ENCODE measurements at regions not wholly inside any gene's neighbourhood (a gene's known extent, or its start where the extent isn't known, plus 50 kb on each side); places are given as distances from the start of the nearest gene placed in this dataset.

GRCh38 chr12:13836099-13836498, 145.3 kb downstream of the GRIN2B start:
- H3K27me3 ChIP-seq, result no peaks in the 10 kb centered on the region
- no peaks in the 10 kb centered on the region for H3K79me2 ChIP-seq
- H2AFZ ChIP-seq, result no peak overlapping the region
- H3K4me3 ChIP-seq, result no peak overlapping the region
- no peaks in the 10 kb centered on the region for H4K20me1 ChIP-seq (ENCODE audit: insufficient read depth, poor library complexity, severe bottlenecking)
- H3K9me3 ChIP-seq (ENCODE audit: low read depth), result no peaks in the 10 kb centered on the region
- WGBS (ENCODE audit: low lambda C conversion rate, missing lambda C conversion rate), result 84% methylated on average over 3 of the region's 3 CpGs
- H3K27ac ChIP-seq, result no peak overlapping the region
- no peaks in the 10 kb centered on the region for H3K9me2 ChIP-seq (replicated peaks; ENCODE audit: insufficient read depth)
- no peak overlapping the region for H3K4me2 ChIP-seq
- no peaks in the 10 kb centered on the region for H3K36me3 ChIP-seq (replicated peaks; ENCODE audit: insufficient read depth, low read depth)
- TF ChIP-seq EZH2phosphoT487 (IDR thresholded peaks at IDR 0.05; ENCODE audit: low read depth, severe bottlenecking, unreplicated experiment) (no peak), EZH2 (IDR thresholded peaks at IDR 0.05; ENCODE audit: borderline replicate concordance) (no peak), CTCF (IDR thresholded peaks at IDR 0.05; ENCODE audit: poor library complexity) (no peak)
- no peaks in the 10 kb centered on the region for H3K4me1 ChIP-seq (ENCODE audit: insufficient read depth)
- DNase-seq (ENCODE audit: low spot score), result no peak

DNA sequence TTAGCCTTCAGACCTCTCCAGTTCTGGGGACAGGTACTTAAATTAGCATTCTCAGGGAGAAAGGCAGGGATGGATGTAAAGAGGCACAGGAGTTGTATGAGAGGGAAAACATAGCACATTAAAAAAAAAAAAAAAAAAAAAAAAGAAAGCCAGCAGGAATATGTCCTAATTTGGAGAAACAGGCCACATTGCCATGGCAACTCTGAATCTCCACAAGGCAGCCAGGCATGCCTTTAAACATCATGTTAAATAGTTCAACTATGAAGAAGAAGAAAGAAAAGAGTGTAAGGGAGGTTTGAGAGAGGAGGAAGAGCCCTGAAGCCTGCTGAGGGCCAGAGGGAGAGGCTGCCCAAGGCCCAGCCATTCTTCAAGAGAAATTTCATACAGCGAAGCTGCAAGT, 145.8 kb downstream of the GRIN2B start:
- no peak overlapping the region for H3K4me2 ChIP-seq
- H3K36me3 ChIP-seq (replicated peaks; ENCODE audit: insufficient read depth, low read depth), result no peaks in the 10 kb centered on the region
- no peak for DNase-seq (ENCODE audit: low spot score)
- H3K27ac ChIP-seq, result no peak overlapping the region
- H3K79me2 ChIP-seq, result no peaks in the 10 kb centered on the region
- TF ChIP-seq EZH2 (IDR thresholded peaks at IDR 0.05; ENCODE audit: borderline replicate concordance), result no peak
- TF ChIP-seq CTCF (IDR thresholded peaks at IDR 0.05; ENCODE audit: poor library complexity), result no peak
- TF ChIP-seq EZH2phosphoT487 (IDR thresholded peaks at IDR 0.05; ENCODE audit: low read depth, severe bottlenecking, unreplicated experiment), result no peak
- H3K27me3 ChIP-seq, result no peaks in the 10 kb centered on the region
- H3K4me1 ChIP-seq (ENCODE audit: insufficient read depth), result no peaks in the 10 kb centered on the region
- no peak overlapping the region for H3K4me3 ChIP-seq
- H4K20me1 ChIP-seq (ENCODE audit: insufficient read depth, poor library complexity, severe bottlenecking), result no peaks in the 10 kb centered on the region
- H3K9me2 ChIP-seq (replicated peaks; ENCODE audit: insufficient read depth), result no peaks in the 10 kb centered on the region
- 100% methylated on average over 1 of the region's 1 CpG for WGBS (ENCODE audit: low lambda C conversion rate, missing lambda C conversion rate)
- no peaks in the 10 kb centered on the region for H3K9me3 ChIP-seq (ENCODE audit: low read depth)
- no peak overlapping the region for H2AFZ ChIP-seq

DNA sequence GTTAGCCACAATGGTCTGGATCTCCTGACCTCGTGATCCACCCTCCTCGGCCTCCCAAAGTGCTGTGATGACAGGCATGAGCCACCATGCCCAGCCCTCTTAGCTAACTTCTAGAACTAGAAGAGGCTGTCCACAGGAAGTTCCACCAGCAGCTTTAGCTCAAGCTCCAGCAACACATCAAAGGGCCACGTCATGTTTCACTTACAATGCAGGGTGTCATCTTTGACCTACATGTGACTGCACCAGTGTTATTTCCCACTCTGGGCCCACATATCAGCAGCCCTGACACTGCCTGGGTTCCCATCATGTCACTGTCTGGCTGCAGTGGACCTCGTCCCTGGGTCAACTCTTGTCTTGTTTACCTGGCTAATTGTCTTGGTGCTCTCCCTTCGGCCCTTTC, 147.2 kb downstream of the GRIN2B start:
- H3K4me3 ChIP-seq, result no peak overlapping the region
- no peaks in the 10 kb centered on the region for H4K20me1 ChIP-seq (ENCODE audit: insufficient read depth, poor library complexity, severe bottlenecking)
- 80% methylated on average over 5 of the region's 5 CpGs for WGBS (ENCODE audit: low lambda C conversion rate, missing lambda C conversion rate)

More for the DNA sequence above, 147.2 kb downstream of the GRIN2B start:
- Histone ChIP-seq H3K9me2 (replicated peaks; ENCODE audit: insufficient read depth) (no peaks in the 10 kb centered on the region), H2AFZ (no peak overlapping the region), H3K36me3 (replicated peaks; ENCODE audit: insufficient read depth, low read depth) (no peaks in the 10 kb centered on the region), H3K9me3 (ENCODE audit: low read depth) (no peaks in the 10 kb centered on the region), H3K27me3 (no peaks in the 10 kb centered on the region), H3K79me2 (no peaks in the 10 kb centered on the region), H3K4me1 (ENCODE audit: insufficient read depth) (no peaks in the 10 kb centered on the region), H3K4me2 (no peak overlapping the region), H3K27ac (no peak overlapping the region)
- DNase-seq (ENCODE audit: low spot score), result no peak
- TF ChIP-seq CTCF (IDR thresholded peaks at IDR 0.05; ENCODE audit: poor library complexity), result no peak
- TF ChIP-seq EZH2 (IDR thresholded peaks at IDR 0.05; ENCODE audit: borderline replicate concordance), result no peak
- no peak for TF ChIP-seq EZH2phosphoT487 (IDR thresholded peaks at IDR 0.05; ENCODE audit: low read depth, severe bottlenecking, unreplicated experiment)
